ENCODE measurements at regions not wholly inside any gene's neighbourhood (a gene's known extent, or its start where the extent isn't known, plus 50 kb on each side); places are given as distances from the start of the nearest gene placed in this dataset.

GRCh38 chr7:115136796-115137443 is 215.0 kb downstream of the MDFIC start:
- Histone ChIP-seq H3K4me1 (peaks cover 6% of the 10 kb centered on the region), H3K79me2 (ENCODE audit: low read depth) (no peaks in the 10 kb centered on the region), H3K9me3 (ENCODE audit: low read depth) (no peaks in the 10 kb centered on the region), H2AFZ (replicated peaks) (no peak overlapping the region), H3K4me2 (no peak overlapping the region), H3K36me3 (no peaks in the 10 kb centered on the region), H3F3A (ENCODE audit: low read depth) (no peaks in the 10 kb centered on the region), H3K27me3 (no peaks in the 10 kb centered on the region), H3K27ac (no peak overlapping the region), H3K4me3 (no peak overlapping the region), H3K9ac (no peak overlapping the region), H4K20me1 (ENCODE audit: low read depth) (no peaks in the 10 kb centered on the region)
- H3K9me3 Mint-ChIP-seq, result no peaks in the 10 kb centered on the region
- no peaks in the 10 kb centered on the region for H3K27me3 Mint-ChIP-seq (ENCODE audit: insufficient read depth, low read depth)
- H3K4me1 Mint-ChIP-seq, result no peaks in the 10 kb centered on the region
- no peak overlapping the region for H3K4me3 Mint-ChIP-seq
- H3K36me3 Mint-ChIP-seq, result no peaks in the 10 kb centered on the region
- TF ChIP-seq EZH2phosphoT487 (IDR thresholded peaks at IDR 0.05) (no peak), EZH2 (IDR thresholded peaks at IDR 0.05) (no peak), CTCF (IDR thresholded peaks at IDR 0.05) (no peak)
- no peak for DNase-seq (ENCODE audit: low spot score)
- no peak overlapping the region for H3K27ac Mint-ChIP-seq

- no peak overlapping the region for H3K4me3 Mint-ChIP-seq
- H3K36me3 Mint-ChIP-seq, result no peaks in the 10 kb centered on the region
- H3K27ac Mint-ChIP-seq, result no peak overlapping the region
These were observed 214.0 kb downstream of the MDFIC start for GRCh38 chr7:115135769-115136410.

GRCh38 chr7:115135146-115135545 is 213.3 kb downstream of the MDFIC start:
- Mint-ChIP-seq H3K4me1 (no peaks in the 10 kb centered on the region), H3K9me3 (no peaks in the 10 kb centered on the region), H3K27me3 (ENCODE audit: insufficient read depth, low read depth) (no peaks in the 10 kb centered on the region), H3K36me3 (no peaks in the 10 kb centered on the region), H3K27ac (no peak overlapping the region), H3K4me3 (no peak overlapping the region)
- peaks cover 6% of the 10 kb centered on the region for H3K4me1 ChIP-seq
- no peak for DNase-seq (ENCODE audit: low spot score)
- H3K79me2 ChIP-seq (ENCODE audit: low read depth), result no peaks in the 10 kb centered on the region
- no peak overlapping the region for H3K4me2 ChIP-seq
- no peaks in the 10 kb centered on the region for H3F3A ChIP-seq (ENCODE audit: low read depth)
- no peaks in the 10 kb centered on the region for H3K36me3 ChIP-seq
- no peak overlapping the region for H3K9ac ChIP-seq
- TF ChIP-seq EZH2 (IDR thresholded peaks at IDR 0.05), result no peak
- TF ChIP-seq EZH2phosphoT487 (IDR thresholded peaks at IDR 0.05), result no peak
- no peak overlapping the region for H2AFZ ChIP-seq (replicated peaks)
- H3K27ac ChIP-seq, result no peak overlapping the region
- H4K20me1 ChIP-seq (ENCODE audit: low read depth), result no peaks in the 10 kb centered on the region
- H3K4me3 ChIP-seq, result no peak overlapping the region
- no peaks in the 10 kb centered on the region for H3K27me3 ChIP-seq
- no peaks in the 10 kb centered on the region for H3K9me3 ChIP-seq (ENCODE audit: low read depth)

More at GRCh38 chr7:115135769-115136410, 214.0 kb downstream of the MDFIC start:
- H3K4me1 Mint-ChIP-seq, result no peaks in the 10 kb centered on the region
- no peak overlapping the region for H3K4me2 ChIP-seq
- H2AFZ ChIP-seq (replicated peaks), result no peak overlapping the region
- H3K27ac ChIP-seq, result no peak overlapping the region
- no peaks in the 10 kb centered on the region for H3K9me3 ChIP-seq (ENCODE audit: low read depth)
- H3K4me3 ChIP-seq, result no peak overlapping the region
- H4K20me1 ChIP-seq (ENCODE audit: low read depth), result no peaks in the 10 kb centered on the region
- H3K9ac ChIP-seq, result no peak overlapping the region
- H3F3A ChIP-seq (ENCODE audit: low read depth), result no peaks in the 10 kb centered on the region
- TF ChIP-seq EZH2phosphoT487 (IDR thresholded peaks at IDR 0.05), result no peak
- no peak for TF ChIP-seq EZH2 (IDR thresholded peaks at IDR 0.05)
- no peak for TF ChIP-seq CTCF (IDR thresholded peaks at IDR 0.05)
- peak; percentile 22 for DNase-seq (ENCODE audit: low spot score)
- no peaks in the 10 kb centered on the region for H3K79me2 ChIP-seq (ENCODE audit: low read depth)
- H3K9me3 Mint-ChIP-seq, result no peaks in the 10 kb centered on the region
- no peaks in the 10 kb centered on the region for H3K27me3 Mint-ChIP-seq (ENCODE audit: insufficient read depth, low read depth)
- H3K4me1 ChIP-seq, result peaks cover 6% of the 10 kb centered on the region
- no peaks in the 10 kb centered on the region for H3K36me3 ChIP-seq
- no peaks in the 10 kb centered on the region for H3K27me3 ChIP-seq

GRCh38 chr7:115133248-115133647 is 211.4 kb downstream of the MDFIC start:
- Mint-ChIP-seq H3K27me3 (ENCODE audit: insufficient read depth, low read depth) (no peaks in the 10 kb centered on the region), H3K4me1 (no peaks in the 10 kb centered on the region), H3K9me3 (no peaks in the 10 kb centered on the region), H3K4me3 (no peak overlapping the region), H3K27ac (no peak overlapping the region), H3K36me3 (no peaks in the 10 kb centered on the region)
- no peak overlapping the region for H2AFZ ChIP-seq (replicated peaks)
- no peaks in the 10 kb centered on the region for H3F3A ChIP-seq (ENCODE audit: low read depth)
- H3K4me2 ChIP-seq, result no peak overlapping the region
- no peaks in the 10 kb centered on the region for H3K79me2 ChIP-seq (ENCODE audit: low read depth)
- no peak overlapping the region for H3K27ac ChIP-seq
- no peaks in the 10 kb centered on the region for H3K27me3 ChIP-seq
- H3K36me3 ChIP-seq, result no peaks in the 10 kb centered on the region
- no peak overlapping the region for H3K9ac ChIP-seq
- DNase-seq (ENCODE audit: low spot score), result no peak
- TF ChIP-seq EZH2phosphoT487 (IDR thresholded peaks at IDR 0.05), result no peak
- TF ChIP-seq CTCF (IDR thresholded peaks at IDR 0.05), result no peak
- no peak for TF ChIP-seq EZH2 (IDR thresholded peaks at IDR 0.05)
- H3K4me3 ChIP-seq, result no peak overlapping the region
- H3K9me3 ChIP-seq (ENCODE audit: low read depth), result no peaks in the 10 kb centered on the region
- peaks cover 6% of the 10 kb centered on the region for H3K4me1 ChIP-seq
- no peaks in the 10 kb centered on the region for H4K20me1 ChIP-seq (ENCODE audit: low read depth)
